Upper lobe of right lung (tissue), 1 donor: ENCODE measurements at regions not wholly inside any gene's neighbourhood (a gene's known extent, or its start where the extent isn't known, plus 50 kb on each side); places are given as distances from the start of the nearest gene placed in this dataset.

ENCODE experiments used
- ATAC-seq: fragments of 200-7000 bp; cut with Tn5 transposase; one replicate; pipeline ENCODE4 v1.9.1; 2020; ENCODE audit warnings: mild to moderate bottlenecking, moderate library complexity
- DNase-seq: peaks from one replicate; pipeline ENCODE4 v3.0.0-alpha.2; 2020
- H3K27ac ChIP-seq: fragments of 200-600 bp; one replicate; pipeline ENCODE4 v1.8.0; 2022
- H3K27me3 ChIP-seq: fragments of 200-600 bp; one replicate; pipeline ENCODE4 v1.8.0; 2022; ENCODE audit warnings: mild to moderate bottlenecking
- H3K36me3 ChIP-seq: fragments of 200-600 bp; one replicate; pipeline ENCODE4 v1.8.0; 2022
- H3K4me1 ChIP-seq: fragments of 200-600 bp; one replicate; pipeline ENCODE4 v1.8.0; 2022
- H3K4me3 ChIP-seq: fragments of 200-600 bp; one replicate; pipeline ENCODE4 v1.8.0; 2022; ENCODE audit warnings: mild to moderate bottlenecking
- H3K9me3 ChIP-seq: fragments of 200-600 bp; one replicate; pipeline ENCODE4 v1.8.0; 2022
- intact Hi-C: fragments of 100-400 bp; cut with DNase I; formaldehyde crosslinking; loops from one replicate; pipeline ENCODE4 v1.11.0; 2022
- TF ChIP-seq, protein P1 (sequence below): fragments of 200-600 bp; IDR thresholded peaks from one replicate; pipeline ENCODE4 v1.8.0; 2022; ENCODE audit warnings: antibody characterized with exemption
- donor health status: DM: no; HTN: yes; CAD: no; lungs with severe emphysema.

GRCh38 chr18:41226911-41227310 lies 728.1 kb upstream of the PIK3C3 start:
- DNase-seq: no peak

DNA sequence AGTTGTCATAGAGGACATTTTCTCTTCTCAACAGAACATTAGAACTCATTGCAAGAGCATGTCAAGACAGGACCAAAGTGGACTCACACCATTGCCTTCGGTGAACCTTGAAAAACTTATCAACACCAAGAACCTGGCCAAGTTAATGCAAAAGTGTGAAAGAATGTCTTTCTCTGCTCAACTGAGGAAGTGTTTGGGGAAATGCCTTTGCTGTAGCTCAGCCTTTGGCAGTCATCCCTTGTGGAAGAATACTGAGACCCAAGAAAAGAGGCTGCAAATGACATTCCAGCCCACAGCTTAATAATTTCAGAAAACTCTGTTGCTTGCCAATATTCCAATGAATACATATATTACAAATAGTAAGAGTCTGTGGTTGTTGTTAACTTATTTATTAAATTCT lies 728.8 kb upstream of the PIK3C3 start:
- intact Hi-C loops: no loop called here
- no peak overlapping the region for H3K4me3 ChIP-seq
- H3K9me3 ChIP-seq: no peaks in the 10 kb centered on the region
- H3K27ac ChIP-seq: no peak overlapping the region
- TF ChIP-seq, protein P1, sequence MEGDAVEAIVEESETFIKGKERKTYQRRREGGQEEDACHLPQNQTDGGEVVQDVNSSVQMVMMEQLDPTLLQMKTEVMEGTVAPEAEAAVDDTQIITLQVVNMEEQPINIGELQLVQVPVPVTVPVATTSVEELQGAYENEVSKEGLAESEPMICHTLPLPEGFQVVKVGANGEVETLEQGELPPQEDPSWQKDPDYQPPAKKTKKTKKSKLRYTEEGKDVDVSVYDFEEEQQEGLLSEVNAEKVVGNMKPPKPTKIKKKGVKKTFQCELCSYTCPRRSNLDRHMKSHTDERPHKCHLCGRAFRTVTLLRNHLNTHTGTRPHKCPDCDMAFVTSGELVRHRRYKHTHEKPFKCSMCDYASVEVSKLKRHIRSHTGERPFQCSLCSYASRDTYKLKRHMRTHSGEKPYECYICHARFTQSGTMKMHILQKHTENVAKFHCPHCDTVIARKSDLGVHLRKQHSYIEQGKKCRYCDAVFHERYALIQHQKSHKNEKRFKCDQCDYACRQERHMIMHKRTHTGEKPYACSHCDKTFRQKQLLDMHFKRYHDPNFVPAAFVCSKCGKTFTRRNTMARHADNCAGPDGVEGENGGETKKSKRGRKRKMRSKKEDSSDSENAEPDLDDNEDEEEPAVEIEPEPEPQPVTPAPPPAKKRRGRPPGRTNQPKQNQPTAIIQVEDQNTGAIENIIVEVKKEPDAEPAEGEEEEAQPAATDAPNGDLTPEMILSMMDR: no peak
- ATAC-seq (no peak), DNase-seq (no peak)
- no peaks in the 10 kb centered on the region for H3K4me1 ChIP-seq
- H3K27me3 ChIP-seq: no peaks in the 10 kb centered on the region
- H3K36me3 ChIP-seq: no peaks in the 10 kb centered on the region

More at GRCh38 chr18:41226911-41227310, 728.1 kb upstream of the PIK3C3 start:
- H3K4me1 ChIP-seq: no peaks in the 10 kb centered on the region
- H3K36me3 ChIP-seq: no peaks in the 10 kb centered on the region
- intact Hi-C loops: no loop called here
- H3K4me3 ChIP-seq: no peak overlapping the region
- no peaks in the 10 kb centered on the region for H3K27me3 ChIP-seq
- H3K9me3 ChIP-seq: no peaks in the 10 kb centered on the region
- no peak for ATAC-seq
- H3K27ac ChIP-seq: no peak overlapping the region
- TF ChIP-seq, protein P1: no peak

- TF ChIP-seq, protein P1: no peak
- H3K36me3 ChIP-seq: no peaks in the 10 kb centered on the region
- H3K27ac ChIP-seq: no peak overlapping the region
- no peak overlapping the region for H3K4me3 ChIP-seq
- no peak for DNase-seq
- no peaks in the 10 kb centered on the region for H3K4me1 ChIP-seq
- no peak for ATAC-seq
- no peaks in the 10 kb centered on the region for H3K9me3 ChIP-seq
- intact Hi-C loops: no loop called here
- H3K27me3 ChIP-seq: no peaks in the 10 kb centered on the region
These were observed 738.6 kb upstream of the PIK3C3 start for GRCh38 chr18:41216341-41217003.

DNA sequence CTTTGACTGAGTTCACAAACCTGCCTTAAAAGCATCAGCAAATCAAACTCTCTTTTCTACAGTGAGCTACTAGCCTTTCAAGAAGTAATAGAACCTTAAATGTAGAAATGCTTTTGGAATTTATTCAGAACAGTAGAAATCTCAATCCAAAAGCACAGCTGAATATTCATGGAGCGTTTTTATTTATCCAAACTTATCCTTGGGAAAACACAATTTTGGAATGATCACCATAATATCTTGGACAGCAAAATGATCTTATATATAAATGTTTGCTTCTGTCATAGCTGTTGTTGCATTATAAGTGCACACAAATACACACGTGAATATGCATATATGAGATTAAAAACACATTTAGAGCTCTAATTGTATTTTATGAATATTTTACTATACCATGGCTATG lies 747.3 kb upstream of the PIK3C3 start:
- no peak for DNase-seq
- H3K4me3 ChIP-seq: no peak overlapping the region
- H3K36me3 ChIP-seq: no peaks in the 10 kb centered on the region
- H3K4me1 ChIP-seq: no peaks in the 10 kb centered on the region
- intact Hi-C loops: no loop called here
- H3K27ac ChIP-seq: no peak overlapping the region
- H3K9me3 ChIP-seq: no peaks in the 10 kb centered on the region
- TF ChIP-seq, protein P1: no peak
- no peak for ATAC-seq
- H3K27me3 ChIP-seq: no peaks in the 10 kb centered on the region

GRCh38 chr18:41206341-41206830 lies 748.6 kb upstream of the PIK3C3 start:
- TF ChIP-seq, protein P1: no peak
- Histone ChIP-seq H3K36me3 (no peaks in the 10 kb centered on the region), H3K27me3 (no peaks in the 10 kb centered on the region), H3K4me3 (no peak overlapping the region), H3K4me1 (no peaks in the 10 kb centered on the region), H3K9me3 (no peaks in the 10 kb centered on the region), H3K27ac (no peak overlapping the region)
- no peak for ATAC-seq
- intact Hi-C loops: no loop called here
- no peak for DNase-seq
